Parathyroid adenoma (tissue), 2 donors: ENCODE measurements at regions not wholly inside any gene's neighbourhood (a gene's known extent, or its start where the extent isn't known, plus 50 kb on each side); places are given as distances from the start of the nearest gene placed in this dataset.

Experiments
- H2AFZ ChIP-seq: fragments of 300-600 bp; sonication (generic); one replicate; pipeline ENCODE4 v1.7.0; 2017; ENCODE audit warnings: antibody characterized with exemption, mild to moderate bottlenecking
- H3K27ac ChIP-seq: fragments of 300-600 bp; sonication (generic); one replicate; pipeline ENCODE4 v1.7.0; 2017
- H3K27me3 ChIP-seq: fragments of 300-600 bp; sonication (generic); one replicate; pipeline ENCODE4 v1.7.0; 2017; ENCODE audit warnings: low read length; ENCODE audit not compliant: control insufficient read depth, insufficient read depth
- H3K36me3 ChIP-seq: fragments of 300-600 bp; sonication (generic); one replicate; pipeline ENCODE4 v1.7.0; 2017; ENCODE audit warnings: low read length; ENCODE audit not compliant: control insufficient read depth, insufficient read depth
- H3K4me1 ChIP-seq: fragments of 300-600 bp; sonication (generic); one replicate; pipeline ENCODE4 v1.7.0; 2017; ENCODE audit warnings: control low read depth
- H3K4me2 ChIP-seq: fragments of 300-600 bp; sonication (generic); one replicate; pipeline ENCODE4 v1.7.0; 2017; ENCODE audit warnings: low read length
- H3K4me3 ChIP-seq: fragments of 300-600 bp; sonication (generic); one replicate; pipeline ENCODE4 v1.7.0; 2017; ENCODE audit warnings: low read depth, low read length
- H3K79me2 ChIP-seq: fragments of 300-600 bp; sonication (generic); one replicate; pipeline ENCODE4 v1.7.0; 2017; ENCODE audit warnings: control low read depth
- H3K9ac ChIP-seq: fragments of 300-600 bp; sonication (generic); one replicate; pipeline ENCODE4 v1.7.0; 2017; ENCODE audit warnings: mild to moderate bottlenecking
- H3K9me3 ChIP-seq: fragments of 300-600 bp; sonication (generic); one replicate; pipeline ENCODE4 v1.7.0; 2017; ENCODE audit warnings: low read length; ENCODE audit not compliant: control insufficient read depth
- CTCF ChIP-seq: fragments of 300-600 bp; sonication (generic); IDR thresholded peaks from one replicate; pipeline ENCODE4 v1.7.0; 2017; ENCODE audit warnings: antibody characterized with exemption, mild to moderate bottlenecking
- donor health status: primary hyperparathyroidism.

DNA sequence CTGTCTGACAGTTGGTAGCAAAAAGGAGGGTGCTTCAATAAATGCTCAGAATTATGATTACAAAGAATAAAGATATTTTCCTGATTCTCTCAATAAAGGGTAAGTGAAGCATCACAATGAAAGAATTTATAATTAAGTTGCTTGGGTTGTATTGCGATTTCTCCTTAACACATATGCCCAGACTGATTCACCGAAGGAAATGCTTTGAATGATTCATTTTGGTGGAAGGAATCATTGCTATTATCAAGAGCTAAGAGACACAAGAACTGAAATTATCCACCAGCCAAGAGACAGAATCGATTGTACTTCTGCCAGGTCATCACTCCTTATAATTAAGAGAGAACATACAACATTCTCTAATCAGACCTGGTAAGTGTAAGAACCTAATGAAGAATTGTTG lies 301.4 kb downstream of the NR4A2 start:
- Histone ChIP-seq H3K36me3 (no peaks in the 10 kb centered on the region), H3K4me1 (no peaks in the 10 kb centered on the region), H3K27me3 (no peaks in the 10 kb centered on the region), H3K79me2 (no peaks in the 10 kb centered on the region), H3K4me2 (no peak overlapping the region), H3K27ac (no peak overlapping the region), H3K9me3 (no peaks in the 10 kb centered on the region), H2AFZ (no peak overlapping the region), H3K4me3 (no peak overlapping the region), H3K9ac (no peak overlapping the region)
- TF ChIP-seq CTCF = no peak

DNA sequence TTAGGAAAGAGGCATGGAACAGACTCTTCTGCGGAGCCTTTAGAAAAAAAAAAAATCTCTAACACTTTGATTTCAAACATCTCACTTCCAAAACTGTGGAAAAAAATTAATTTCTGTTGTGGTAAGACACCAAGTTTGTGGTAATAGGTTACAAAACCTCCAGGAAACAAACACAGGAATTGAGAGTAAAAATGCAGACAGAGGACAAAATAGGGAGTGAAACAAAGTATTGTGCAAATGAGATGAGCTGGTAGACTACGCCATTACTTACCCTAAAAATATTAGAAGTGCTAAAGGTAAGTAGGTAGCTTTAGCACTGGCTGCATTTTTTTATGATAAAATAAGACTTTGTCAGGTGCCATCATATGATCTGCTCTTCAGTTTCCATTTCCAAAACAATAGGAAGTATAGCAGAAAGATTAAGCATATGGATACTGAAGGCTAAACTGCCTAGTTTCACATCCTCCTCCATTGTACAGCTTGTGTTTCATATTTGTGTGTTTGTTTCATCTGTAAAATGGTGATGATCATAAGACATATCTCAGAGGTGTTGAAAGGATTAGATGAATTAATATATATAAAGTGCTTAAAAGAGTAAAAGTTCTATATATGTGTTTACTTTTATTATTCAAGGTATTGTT lies 309.2 kb downstream of the NR4A2 start:
- TF ChIP-seq CTCF = no peak
- no peak overlapping the region for H3K4me3 ChIP-seq
- no peak overlapping the region for H3K9ac ChIP-seq
- H2AFZ ChIP-seq = no peak overlapping the region
- no peak overlapping the region for H3K4me2 ChIP-seq
- H3K79me2 ChIP-seq = no peaks in the 10 kb centered on the region
- H3K36me3 ChIP-seq = no peaks in the 10 kb centered on the region
- no peak overlapping the region for H3K27ac ChIP-seq
- no peaks in the 10 kb centered on the region for H3K27me3 ChIP-seq
- H3K4me1 ChIP-seq = no peaks in the 10 kb centered on the region
- no peaks in the 10 kb centered on the region for H3K9me3 ChIP-seq

- no peak for TF ChIP-seq CTCF
- Histone ChIP-seq H3K4me3 (no peak overlapping the region), H3K9me3 (no peaks in the 10 kb centered on the region), H3K79me2 (no peaks in the 10 kb centered on the region), H3K27me3 (no peaks in the 10 kb centered on the region), H3K9ac (no peak overlapping the region), H3K36me3 (no peaks in the 10 kb centered on the region), H3K27ac (no peak overlapping the region), H2AFZ (no peak overlapping the region), H3K4me1 (no peaks in the 10 kb centered on the region), H3K4me2 (no peak overlapping the region)
These were observed 311.1 kb downstream of the NR4A2 start for GRCh38 chr2:156021146-156022040.

DNA sequence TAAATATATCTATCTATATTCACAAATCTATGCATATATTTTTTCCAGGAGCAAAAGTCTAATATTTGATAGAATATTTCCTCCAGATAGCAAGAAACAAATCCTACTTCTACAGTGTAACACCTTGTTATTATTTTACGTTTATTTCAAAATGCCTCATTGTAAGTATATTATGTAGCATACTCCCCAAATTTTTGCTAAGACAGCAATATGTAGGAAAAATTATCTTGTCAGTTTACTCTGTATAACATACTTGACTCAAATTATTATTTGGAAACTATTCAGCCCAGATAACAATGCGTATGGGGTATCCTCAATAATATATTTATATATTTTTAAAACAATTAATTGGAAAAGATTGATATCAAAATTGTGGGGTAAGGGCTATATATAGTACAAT lies 313.2 kb downstream of the NR4A2 start:
- H3K27me3 ChIP-seq = no peaks in the 10 kb centered on the region
- no peak overlapping the region for H3K27ac ChIP-seq
- no peak for TF ChIP-seq CTCF

More for the DNA sequence above, 313.2 kb downstream of the NR4A2 start:
- H3K9ac ChIP-seq = no peak overlapping the region
- no peak overlapping the region for H3K4me2 ChIP-seq
- H3K4me3 ChIP-seq = no peak overlapping the region
- no peak overlapping the region for H2AFZ ChIP-seq
- H3K4me1 ChIP-seq = no peaks in the 10 kb centered on the region
- H3K9me3 ChIP-seq = no peaks in the 10 kb centered on the region
- no peaks in the 10 kb centered on the region for H3K79me2 ChIP-seq
- no peaks in the 10 kb centered on the region for H3K36me3 ChIP-seq
